ENCODE measurements at regions not wholly inside any gene's neighbourhood (a gene's known extent, or its start where the extent isn't known, plus 50 kb on each side); places are given as distances from the start of the nearest gene placed in this dataset.

GRCh38 chr18:56086786-56087185 is 498.8 kb upstream of the TCF4 start:
- no peak for TF ChIP-seq ZNF707 (tag by site-specific recombination; IDR thresholded peaks at IDR 0.05)
- TF ChIP-seq OVOL3 (tag by site-specific recombination; IDR thresholded peaks at IDR 0.05), result no peak
- no peak for TF ChIP-seq CTCF (tag by site-specific recombination; IDR thresholded peaks at IDR 0.05)
- no peak for TF ChIP-seq ZNF280D (tag by site-specific recombination; IDR thresholded peaks at IDR 0.05)
- no peak for TF ChIP-seq ZNF221 (tag by site-specific recombination; IDR thresholded peaks at IDR 0.05; ENCODE audit: borderline replicate concordance)
- no peak for TF ChIP-seq YY1 (tag by site-specific recombination; IDR thresholded peaks at IDR 0.05)
- TF ChIP-seq ZSCAN30 (tag by site-specific recombination; IDR thresholded peaks at IDR 0.05), result no peak
- no peak for TF ChIP-seq ZBTB21 (tag by site-specific recombination; IDR thresholded peaks at IDR 0.05)
- TF ChIP-seq RBAK (tag by site-specific recombination; IDR thresholded peaks at IDR 0.05), result no peak
